Neural crest cell (in vitro differentiated cells): ENCODE measurements at regions not wholly inside any gene's neighbourhood (a gene's known extent, or its start where the extent isn't known, plus 50 kb on each side); places are given as distances from the start of the nearest gene placed in this dataset.

Source experiments
- DNase-seq: peaks from one replicate; pipeline ENCODE4 v3.0.0; 2021; ENCODE audit warnings: low read depth, mixed read lengths, low spot score
- H3K27ac Mint-ChIP-seq: one replicate; pipeline ENCODE4 v1.8.0; 2021; ENCODE audit warnings: mild to moderate bottlenecking, mixed read lengths; ENCODE audit not compliant: unreplicated experiment
- H3K27me3 Mint-ChIP-seq: 2 replicates; pipeline ENCODE4 v1.8.0; 2021; ENCODE audit warnings: low read depth, mild to moderate bottlenecking, mixed read lengths
- H3K36me3 Mint-ChIP-seq: 2 replicates; pipeline ENCODE4 v1.8.0; 2021; ENCODE audit warnings: low read depth, mild to moderate bottlenecking, mixed read lengths
- H3K4me1 Mint-ChIP-seq: 2 replicates; pipeline ENCODE4 v1.8.0; 2021; ENCODE audit warnings: mixed read lengths
- H3K4me3 Mint-ChIP-seq: one replicate; pipeline ENCODE4 v1.8.0; 2021; ENCODE audit warnings: mild to moderate bottlenecking, mixed read lengths
- H3K9me3 Mint-ChIP-seq: 2 replicates; pipeline ENCODE4 v1.8.0; 2021; ENCODE audit warnings: mixed read lengths
- TF ChIP-seq, protein P1 (sequence below): fragments of 200-600 bp; sonication (generic); conservative IDR thresholded peaks from 2 replicates; pipeline ENCODE4 v1.5.0; 2021; ENCODE audit warnings: antibody characterized with exemption, mild to moderate bottlenecking

DNA sequence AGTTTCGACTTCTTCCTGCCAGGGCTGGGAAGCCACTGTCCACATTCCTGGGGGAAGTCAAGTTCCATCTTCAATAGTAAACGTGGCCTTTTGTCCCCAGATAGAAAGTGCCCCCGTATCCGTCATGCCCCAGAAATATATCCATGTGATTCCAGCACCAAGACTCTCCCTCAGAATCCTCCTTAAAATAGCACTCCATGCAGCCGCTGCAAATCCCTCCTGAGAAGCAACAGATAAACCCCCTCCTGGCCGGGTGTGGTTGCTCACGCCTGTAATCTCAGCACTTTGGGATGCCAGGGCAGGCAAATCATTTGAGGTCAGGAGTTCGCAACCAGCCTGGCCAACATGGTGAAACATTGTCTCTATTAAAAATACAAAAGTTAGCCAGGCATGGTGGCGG is 126.1 kb downstream of the OLFM1 start:
- no peak for DNase-seq

DNA sequence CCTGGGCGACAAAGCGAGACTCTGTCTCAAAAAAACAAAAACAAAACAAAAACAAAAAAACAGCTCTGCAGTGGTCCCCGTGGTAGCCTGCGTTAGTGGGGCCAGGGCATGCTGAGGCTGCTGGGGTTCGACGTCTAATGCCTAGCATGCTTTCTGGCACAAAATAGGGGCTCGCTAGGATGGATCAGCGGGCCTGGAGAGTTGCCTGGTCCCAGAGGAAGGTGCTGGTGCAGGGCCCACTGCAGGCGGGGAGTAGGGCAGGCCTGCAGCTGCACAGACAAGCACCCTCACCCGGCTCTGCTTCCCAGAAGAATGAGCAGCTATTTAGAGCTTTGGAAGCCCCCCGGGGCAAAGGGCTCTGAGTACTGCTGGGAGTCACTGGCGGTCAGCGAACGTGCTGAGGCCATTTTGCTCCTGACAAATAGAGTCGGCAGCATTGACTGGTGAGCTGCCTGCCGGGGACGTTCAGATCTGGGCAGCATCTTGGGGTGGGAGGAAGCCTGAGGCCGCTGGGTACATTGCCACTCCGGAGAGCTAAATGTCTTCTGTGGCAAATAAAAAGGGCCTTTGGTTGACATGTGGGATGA is 126.7 kb downstream of the OLFM1 start:
- Mint-ChIP-seq H3K27ac (no peak overlapping the region), H3K4me1 (peaks cover 24% of the 10 kb centered on the region), H3K4me3 (no peak overlapping the region), H3K9me3 (no peaks in the 10 kb centered on the region), H3K27me3 (peaks cover 18% of the 10 kb centered on the region), H3K36me3 (no peaks in the 10 kb centered on the region)
- TF ChIP-seq, protein P1, sequence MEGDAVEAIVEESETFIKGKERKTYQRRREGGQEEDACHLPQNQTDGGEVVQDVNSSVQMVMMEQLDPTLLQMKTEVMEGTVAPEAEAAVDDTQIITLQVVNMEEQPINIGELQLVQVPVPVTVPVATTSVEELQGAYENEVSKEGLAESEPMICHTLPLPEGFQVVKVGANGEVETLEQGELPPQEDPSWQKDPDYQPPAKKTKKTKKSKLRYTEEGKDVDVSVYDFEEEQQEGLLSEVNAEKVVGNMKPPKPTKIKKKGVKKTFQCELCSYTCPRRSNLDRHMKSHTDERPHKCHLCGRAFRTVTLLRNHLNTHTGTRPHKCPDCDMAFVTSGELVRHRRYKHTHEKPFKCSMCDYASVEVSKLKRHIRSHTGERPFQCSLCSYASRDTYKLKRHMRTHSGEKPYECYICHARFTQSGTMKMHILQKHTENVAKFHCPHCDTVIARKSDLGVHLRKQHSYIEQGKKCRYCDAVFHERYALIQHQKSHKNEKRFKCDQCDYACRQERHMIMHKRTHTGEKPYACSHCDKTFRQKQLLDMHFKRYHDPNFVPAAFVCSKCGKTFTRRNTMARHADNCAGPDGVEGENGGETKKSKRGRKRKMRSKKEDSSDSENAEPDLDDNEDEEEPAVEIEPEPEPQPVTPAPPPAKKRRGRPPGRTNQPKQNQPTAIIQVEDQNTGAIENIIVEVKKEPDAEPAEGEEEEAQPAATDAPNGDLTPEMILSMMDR: no peak
- peak; percentile 24 for DNase-seq

More for the DNA sequence above, 126.1 kb downstream of the OLFM1 start:
- TF ChIP-seq, protein P1: no peak
- no peak overlapping the region for H3K27ac Mint-ChIP-seq
- H3K27me3 Mint-ChIP-seq: peaks cover 14% of the 10 kb centered on the region
- H3K4me3 Mint-ChIP-seq: no peak overlapping the region
- peaks cover 24% of the 10 kb centered on the region for H3K4me1 Mint-ChIP-seq
- no peaks in the 10 kb centered on the region for H3K36me3 Mint-ChIP-seq
- H3K9me3 Mint-ChIP-seq: no peaks in the 10 kb centered on the region

DNA sequence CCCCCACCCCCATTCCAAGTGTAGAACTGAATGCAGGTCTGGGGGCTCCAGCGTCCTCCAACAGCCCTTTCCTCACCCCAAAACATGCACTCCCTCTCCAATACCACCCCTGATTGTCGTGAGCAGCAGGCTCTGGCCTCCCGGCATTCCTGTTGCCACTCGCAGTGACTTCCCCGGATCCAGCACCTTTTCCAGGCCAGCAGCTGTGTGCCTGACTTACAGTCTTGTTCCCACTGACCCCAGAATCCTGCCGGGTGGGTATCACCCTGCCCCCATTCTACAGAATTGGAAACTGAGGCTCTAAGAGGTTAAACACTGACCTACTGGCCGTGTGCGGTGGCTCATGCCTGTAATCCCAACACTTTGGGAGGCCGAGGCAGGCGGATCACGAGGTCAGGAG is 127.2 kb downstream of the OLFM1 start:
- Mint-ChIP-seq H3K27me3 (peaks cover 18% of the 10 kb centered on the region), H3K36me3 (no peaks in the 10 kb centered on the region), H3K9me3 (no peaks in the 10 kb centered on the region), H3K27ac (no peak overlapping the region), H3K4me1 (peaks cover 24% of the 10 kb centered on the region), H3K4me3 (no peak overlapping the region)
- TF ChIP-seq, protein P1: no peak
- DNase-seq: no peak

DNA sequence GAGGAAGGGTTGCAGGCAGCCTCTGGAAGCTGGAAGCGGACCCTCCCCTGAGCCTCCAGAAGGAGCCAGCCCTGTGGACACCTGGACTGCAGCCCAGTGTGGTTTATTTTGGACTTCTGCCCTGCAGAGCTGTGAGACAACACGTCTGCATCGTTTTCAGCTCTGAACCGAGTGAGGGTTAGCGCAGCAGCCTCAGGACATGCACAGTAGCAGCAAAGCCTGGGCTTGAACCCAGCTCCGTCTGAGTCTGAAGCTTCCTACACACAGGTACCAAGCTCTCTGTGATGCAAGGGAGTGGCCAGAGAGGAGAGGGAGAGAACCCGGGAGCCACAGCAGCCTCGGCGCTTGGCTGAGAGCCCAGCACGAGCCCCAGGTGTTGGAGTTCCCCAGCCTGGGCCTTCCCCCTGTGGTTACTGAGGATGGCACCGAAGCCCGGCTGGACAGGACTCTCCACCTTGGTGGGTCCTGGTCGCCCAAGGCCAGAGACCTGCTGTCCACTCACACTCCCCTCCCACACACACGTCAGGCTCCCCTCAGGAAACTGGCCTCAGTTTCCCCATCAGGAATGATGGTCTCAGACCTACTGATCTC is 128.2 kb downstream of the OLFM1 start:
- no peak for DNase-seq
- Mint-ChIP-seq H3K27me3 (peaks cover 18% of the 10 kb centered on the region), H3K27ac (no peak overlapping the region), H3K4me3 (no peak overlapping the region), H3K9me3 (no peaks in the 10 kb centered on the region), H3K4me1 (peaks cover 24% of the 10 kb centered on the region), H3K36me3 (no peaks in the 10 kb centered on the region)
- TF ChIP-seq, protein P1: no peak

DNA sequence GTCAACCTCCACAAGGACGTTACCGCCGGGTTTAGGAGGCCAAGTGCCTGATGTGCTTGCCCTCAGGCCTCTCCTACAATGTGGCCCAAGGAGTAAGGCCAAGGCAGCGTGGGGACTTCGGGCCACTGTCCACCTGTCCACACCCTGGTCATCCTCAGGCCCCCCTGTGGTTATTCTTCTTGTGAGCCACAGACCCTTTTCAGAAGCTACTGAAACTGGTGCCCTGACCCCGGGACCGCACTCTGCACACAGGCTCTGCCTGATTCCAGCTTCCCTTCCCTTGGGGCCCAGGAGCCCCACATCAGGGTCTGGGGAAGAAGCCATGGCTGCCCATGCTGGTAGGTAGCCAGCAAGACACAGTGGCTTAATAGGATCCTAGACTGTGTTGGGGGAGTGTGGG is 128.8 kb downstream of the OLFM1 start:
- peaks cover 24% of the 10 kb centered on the region for H3K4me1 Mint-ChIP-seq
- DNase-seq: no peak
- H3K36me3 Mint-ChIP-seq: no peaks in the 10 kb centered on the region
- TF ChIP-seq, protein P1: no peak
- H3K4me3 Mint-ChIP-seq: no peak overlapping the region
- H3K9me3 Mint-ChIP-seq: no peaks in the 10 kb centered on the region
- H3K27ac Mint-ChIP-seq: no peak overlapping the region
- peaks cover 18% of the 10 kb centered on the region for H3K27me3 Mint-ChIP-seq
